Esophagus muscularis mucosa (tissue), 4 donors: ENCODE measurements at regions not wholly inside any gene's neighbourhood (a gene's known extent, or its start where the extent isn't known, plus 50 kb on each side); places are given as distances from the start of the nearest gene placed in this dataset.

ENCODE experiments used
- DNase-seq: peaks from one replicate; pipeline ENCODE4 v3.0.0-alpha.2; 2017; ENCODE audit errors: extremely low spot score
- H3K27ac ChIP-seq, 4 donors: fragments of 200-600 bp; sonication (generic); replicated peaks in 1 of 4; 1 replicate in 3 of 4; 2 replicates in 1 of 4; pipeline ENCODE4 v1.5.1; 2016 to 2019; ENCODE audit warnings: mild to moderate bottlenecking in 1 of 4
- H3K27me3 ChIP-seq, 4 donors: fragments of 200-600 bp; sonication (generic); one replicate each; pipeline versions ENCODE4 v1.5.1 to v1.6.0; 2016 to 2019
- H3K36me3 ChIP-seq, 4 donors: fragments of 200-600 bp; sonication (generic); one replicate each; pipeline ENCODE4 v1.5.1; 2016 to 2019
- H3K4me1 ChIP-seq, 4 donors: fragments of 200-600 bp; sonication (generic); one replicate each; pipeline ENCODE4 v1.5.1; 2016 to 2019
- H3K4me3 ChIP-seq, 4 donors: fragments of 200-600 bp; sonication (generic); 1 replicate in 2 of 4; 2 replicates in 2 of 4; pipeline ENCODE4 v1.5.1; 2016 to 2019; ENCODE audit warnings: mild to moderate bottlenecking in 4 of 4, moderate library complexity in 1 of 4
- H3K9me3 ChIP-seq, 4 donors: fragments of 200-600 bp; sonication (generic); 1 replicate in 3 of 4; 2 replicates in 1 of 4; pipeline ENCODE4 v1.5.1; 2016 to 2019
- EP300 ChIP-seq: sonication (generic); formaldehyde crosslinking; IDR thresholded peaks from one replicate; pipeline ENCODE4 v1.6.1; 2017; ENCODE audit warnings: antibody characterized with exemption
- POLR2A ChIP-seq: fragments of 450-650 bp; IDR thresholded peaks from one replicate; pipeline ENCODE4 v1.6.1; 2017; ENCODE audit warnings: antibody characterized with exemption, moderate library complexity, mild to moderate bottlenecking, low read depth
- POLR2AphosphoS5 ChIP-seq, 2 donors: sonication (generic); formaldehyde crosslinking; IDR thresholded peaks; one replicate each; pipeline ENCODE4 v1.6.1; 2017; ENCODE audit warnings: antibody characterized with exemption in 2 of 2
- WGBS: methylation state at CpG from one replicate; pipeline ENCODE4 v1.1.5; 2018; 5-methylcytosine and 5-hydroxymethylcytosine counted together
- intact Hi-C: fragments of 100-400 bp; cut with DNase I; formaldehyde crosslinking; loops from one replicate; pipeline ENCODE4 v1.15.1; 2023
- TF ChIP-seq, protein P1 (sequence below), 3 experiments: fragments of 200-600 bp in 2 of 3; fragments of 450-650 bp in 1 of 3; sonication (generic) in 2 of 3; IDR thresholded peaks; one replicate each; pipeline ENCODE4 v1.5.1; 2017 to 2019; ENCODE audit warnings: antibody characterized with exemption in 3 of 3, mild to moderate bottlenecking in 2 of 3, moderate library complexity in 1 of 3

DNA sequence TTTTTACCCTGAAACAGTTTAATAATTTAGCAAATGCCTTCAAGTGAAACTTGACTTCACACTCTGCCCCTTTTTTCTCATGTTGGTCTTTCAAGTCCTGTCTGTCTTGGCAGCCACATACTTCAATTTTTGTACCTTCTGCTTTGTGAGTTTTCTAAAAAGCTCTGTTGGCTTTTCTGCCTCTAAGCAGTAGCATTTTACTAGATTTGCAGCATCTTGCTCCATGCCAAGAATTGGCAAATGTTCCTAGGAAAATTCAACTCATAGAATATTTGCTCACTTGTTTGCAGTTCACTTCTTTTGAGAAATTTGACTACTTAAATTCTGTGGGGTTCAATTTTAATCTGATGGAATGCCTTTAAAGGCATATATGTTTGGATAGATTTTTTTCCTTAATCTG, 59.2 kb downstream of the FAM47A start:
- no peak overlapping the region for H3K27ac ChIP-seq
- TF ChIP-seq, protein P1, sequence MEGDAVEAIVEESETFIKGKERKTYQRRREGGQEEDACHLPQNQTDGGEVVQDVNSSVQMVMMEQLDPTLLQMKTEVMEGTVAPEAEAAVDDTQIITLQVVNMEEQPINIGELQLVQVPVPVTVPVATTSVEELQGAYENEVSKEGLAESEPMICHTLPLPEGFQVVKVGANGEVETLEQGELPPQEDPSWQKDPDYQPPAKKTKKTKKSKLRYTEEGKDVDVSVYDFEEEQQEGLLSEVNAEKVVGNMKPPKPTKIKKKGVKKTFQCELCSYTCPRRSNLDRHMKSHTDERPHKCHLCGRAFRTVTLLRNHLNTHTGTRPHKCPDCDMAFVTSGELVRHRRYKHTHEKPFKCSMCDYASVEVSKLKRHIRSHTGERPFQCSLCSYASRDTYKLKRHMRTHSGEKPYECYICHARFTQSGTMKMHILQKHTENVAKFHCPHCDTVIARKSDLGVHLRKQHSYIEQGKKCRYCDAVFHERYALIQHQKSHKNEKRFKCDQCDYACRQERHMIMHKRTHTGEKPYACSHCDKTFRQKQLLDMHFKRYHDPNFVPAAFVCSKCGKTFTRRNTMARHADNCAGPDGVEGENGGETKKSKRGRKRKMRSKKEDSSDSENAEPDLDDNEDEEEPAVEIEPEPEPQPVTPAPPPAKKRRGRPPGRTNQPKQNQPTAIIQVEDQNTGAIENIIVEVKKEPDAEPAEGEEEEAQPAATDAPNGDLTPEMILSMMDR (IDR thresholded peaks at IDR 0.05): no peak
- TF ChIP-seq EP300: no peak
- TF ChIP-seq POLR2A: no peak
- no peak for TF ChIP-seq POLR2AphosphoS5 (IDR thresholded peaks at IDR 0.05)
- intact Hi-C loops: no loop called here
- H3K4me3 ChIP-seq: no peak overlapping the region
- peaks cover 0 to 4% (median 0%) of the 10 kb centered on the region in 4 donors for H3K27me3 ChIP-seq
- no peaks in the 10 kb centered on the region for H3K4me1 ChIP-seq
- DNase-seq: no peak
- H3K9me3 ChIP-seq: no peaks in the 10 kb centered on the region
- no peaks in the 10 kb centered on the region for H3K36me3 ChIP-seq

DNA sequence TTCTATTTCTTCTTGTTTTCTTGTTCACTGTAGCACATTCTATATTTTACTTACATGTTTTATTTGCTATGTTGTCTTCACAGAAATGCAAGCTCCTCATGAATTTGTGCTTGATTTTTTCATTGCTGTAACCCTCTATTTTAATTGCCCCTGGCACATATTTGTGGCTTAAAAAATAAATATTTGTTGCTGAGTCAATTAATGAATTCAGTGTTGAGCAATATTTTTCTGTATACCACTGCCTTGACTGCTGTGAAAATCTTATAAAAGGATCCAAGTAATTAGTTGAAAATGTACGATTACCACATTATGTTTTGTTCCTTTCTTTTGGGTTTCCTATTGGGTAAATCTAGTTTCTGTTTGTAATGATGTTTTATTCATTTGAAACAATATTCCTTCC, 68.5 kb downstream of the FAM47A start:
- no peaks in the 10 kb centered on the region for H3K27me3 ChIP-seq
- 76% methylated on average over 1 of the region's 1 CpG for WGBS
- H3K4me3 ChIP-seq: no peak overlapping the region
- H3K27ac ChIP-seq: no peak overlapping the region
- intact Hi-C loops: no loop called here
- H3K4me1 ChIP-seq: no peaks in the 10 kb centered on the region
- no peaks in the 10 kb centered on the region for H3K36me3 ChIP-seq
- DNase-seq: no peak
- TF ChIP-seq EP300 (no peak), POLR2AphosphoS5 (IDR thresholded peaks at IDR 0.05) (no peak), POLR2A (no peak)
- TF ChIP-seq, protein P1 (IDR thresholded peaks at IDR 0.05): no peak
- H3K9me3 ChIP-seq: no peaks in the 10 kb centered on the region

DNA sequence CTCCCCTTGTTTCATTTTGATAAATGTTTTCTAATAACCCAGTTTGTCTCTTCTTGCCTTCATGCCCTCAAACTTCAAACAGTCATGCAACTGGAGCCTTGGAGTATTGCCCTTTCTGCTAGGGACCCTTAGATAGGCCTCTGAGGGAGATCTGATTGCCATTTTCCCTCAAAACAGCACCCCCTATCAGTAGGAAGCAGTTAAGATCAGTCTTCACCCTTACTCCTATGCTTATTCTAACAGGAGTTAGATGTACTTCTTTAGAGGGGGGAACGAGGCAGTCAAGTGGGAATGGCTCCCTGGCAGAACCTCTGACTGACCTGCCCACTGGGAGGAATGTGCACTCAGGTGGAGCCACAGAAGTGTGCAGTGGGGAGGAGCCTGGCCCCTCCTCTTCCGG, 74.1 kb downstream of the FAM47A start:
- Histone ChIP-seq H3K4me1 (no peaks in the 10 kb centered on the region), H3K4me3 (no peak overlapping the region), H3K9me3 (no peaks in the 10 kb centered on the region), H3K27me3 (no peaks in the 10 kb centered on the region), H3K36me3 (no peaks in the 10 kb centered on the region), H3K27ac (no peak overlapping the region)
- WGBS: 61% methylated on average over 2 of the region's 2 CpGs
- intact Hi-C loops: loop anchor here (5.0 kb wide), 1 partner anchor 36 kb away; no protein-coding TSS in a partner anchor
- TF ChIP-seq POLR2A (no peak), EP300 (no peak), POLR2AphosphoS5 (IDR thresholded peaks at IDR 0.05) (no peak)
- TF ChIP-seq, protein P1 (IDR thresholded peaks at IDR 0.05): no peak
- DNase-seq: no peak

DNA sequence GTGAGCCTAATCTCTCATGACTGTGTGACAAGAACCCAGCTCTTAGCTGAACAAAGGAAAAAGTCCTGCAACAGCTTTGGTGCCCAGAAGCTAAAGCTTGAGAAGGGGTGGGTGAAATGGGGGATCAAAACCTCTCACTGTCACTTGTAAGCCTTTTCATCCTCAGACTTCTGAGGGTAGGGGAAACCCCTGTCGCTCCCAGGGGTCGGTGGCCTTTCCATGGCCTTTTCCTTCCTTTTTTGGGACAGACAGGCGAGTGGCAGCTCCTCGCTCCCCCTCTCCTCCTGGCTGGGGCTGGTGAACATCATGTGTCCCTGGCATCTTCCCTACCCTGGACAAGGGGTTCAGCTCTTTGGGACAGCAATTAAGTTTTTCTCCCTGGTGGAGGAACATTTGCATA, 78.2 kb downstream of the FAM47A start:
- H3K9me3 ChIP-seq: no peaks in the 10 kb centered on the region
- DNase-seq: no peak
- WGBS: 34% methylated on average over 4 of the region's 4 CpGs
- intact Hi-C loops: no loop called here
- no peaks in the 10 kb centered on the region for H3K4me1 ChIP-seq
- no peak overlapping the region for H3K4me3 ChIP-seq
- TF ChIP-seq EP300 (no peak), POLR2A (no peak), POLR2AphosphoS5 (IDR thresholded peaks at IDR 0.05) (no peak)
- TF ChIP-seq, protein P1 (IDR thresholded peaks at IDR 0.05): no peak
- no peaks in the 10 kb centered on the region for H3K27me3 ChIP-seq
- H3K36me3 ChIP-seq: no peaks in the 10 kb centered on the region
- no peak overlapping the region for H3K27ac ChIP-seq
